ENCODE measurements at regions not wholly inside any gene's neighbourhood (a gene's known extent, or its start where the extent isn't known, plus 50 kb on each side); places are given as distances from the start of the nearest gene placed in this dataset.

- WGBS, 2 donors (ENCODE audit: low coverage in 1 of 2), result 25 to 38% methylated on average over 6 to 7 of the region's 7 CpGs
- ATAC-seq, result peak; percentile 84
- H3K4me3 ChIP-seq, result no peak overlapping the region
Observed at GRCh38 chr2:145652571-145653545, 1132.9 kb upstream of the ZEB2 start.

GRCh38 chr2:145652036-145652435 is 1132.1 kb upstream of the ZEB2 start:
- ATAC-seq, result no peak
- Histone ChIP-seq H3K4me3 (no peak overlapping the region), H3K9me3 (no peaks in the 10 kb centered on the region), H3K27me3 (no peaks in the 10 kb centered on the region), H3K36me3 (no peaks in the 10 kb centered on the region), H3K4me1 (no peaks in the 10 kb centered on the region), H3K27ac (no peak overlapping the region)
- TF ChIP-seq CTCF (IDR thresholded peaks at IDR 0.05) (no peak), EP300 (IDR thresholded peaks at IDR 0.05) (no peak), POLR2AphosphoS5 (IDR thresholded peaks at IDR 0.05) (no peak), POLR2A (IDR thresholded peaks at IDR 0.05) (no peak)
- WGBS, 2 donors (ENCODE audit: low coverage in 1 of 2), result 71 to 83% methylated on average over 2 of the region's 2 CpGs

More at GRCh38 chr2:145652571-145653545, 1132.9 kb upstream of the ZEB2 start:
- Histone ChIP-seq H3K36me3 (no peaks in the 10 kb centered on the region), H3K27ac (no peak overlapping the region), H3K9me3 (no peaks in the 10 kb centered on the region), H3K4me1 (no peaks in the 10 kb centered on the region), H3K27me3 (no peaks in the 10 kb centered on the region)
- TF ChIP-seq CTCF (IDR thresholded peaks at IDR 0.05) (no peak), POLR2AphosphoS5 (IDR thresholded peaks at IDR 0.05) (peak; percentile 46), EP300 (IDR thresholded peaks at IDR 0.05) (no peak)

GRCh38 chr2:145650226-145650625 is 1130.3 kb upstream of the ZEB2 start:
- no peaks in the 10 kb centered on the region for H3K9me3 ChIP-seq
- ATAC-seq, result no peak
- H3K4me3 ChIP-seq, result no peak overlapping the region
- H3K27ac ChIP-seq, result no peak overlapping the region
- no peaks in the 10 kb centered on the region for H3K36me3 ChIP-seq
- TF ChIP-seq POLR2AphosphoS5 (IDR thresholded peaks at IDR 0.05), result no peak
- no peak for TF ChIP-seq EP300 (IDR thresholded peaks at IDR 0.05)
- no peaks in the 10 kb centered on the region for H3K4me1 ChIP-seq
- H3K27me3 ChIP-seq, result no peaks in the 10 kb centered on the region

- TF ChIP-seq POLR2A (IDR thresholded peaks at IDR 0.05) (no peak), CTCF (IDR thresholded peaks at IDR 0.05) (no peak), POLR2AphosphoS5 (IDR thresholded peaks at IDR 0.05) (no peak), EP300 (IDR thresholded peaks at IDR 0.05) (no peak)
- H3K9me3 ChIP-seq, result no peaks in the 10 kb centered on the region
- no peak for ATAC-seq
Observed at GRCh38 chr2:145649061-145649460, 1129.1 kb upstream of the ZEB2 start.

GRCh38 chr2:145644820-145645302 is 1124.9 kb upstream of the ZEB2 start:
- Histone ChIP-seq H3K36me3 (no peaks in the 10 kb centered on the region), H3K9me3 (no peaks in the 10 kb centered on the region), H3K4me1 (no peaks in the 10 kb centered on the region), H3K4me3 (no peak overlapping the region), H3K27ac (no peak overlapping the region), H3K27me3 (no peaks in the 10 kb centered on the region)
- TF ChIP-seq EP300 (IDR thresholded peaks at IDR 0.05), result no peak
- ATAC-seq, result no peak

More at GRCh38 chr2:145649061-145649460, 1129.1 kb upstream of the ZEB2 start:
- no peaks in the 10 kb centered on the region for H3K4me1 ChIP-seq
- H3K36me3 ChIP-seq, result no peaks in the 10 kb centered on the region
- no peak overlapping the region for H3K27ac ChIP-seq
- WGBS, 2 donors (ENCODE audit: low coverage in 1 of 2), result 77 to 86% methylated on average over 4 of the region's 4 CpGs
- no peak overlapping the region for H3K4me3 ChIP-seq
- H3K27me3 ChIP-seq, result no peaks in the 10 kb centered on the region

GRCh38 chr2:145638675-145639074 is 1118.8 kb upstream of the ZEB2 start:
- TF ChIP-seq POLR2AphosphoS5 (IDR thresholded peaks at IDR 0.05) (no peak), CTCF (IDR thresholded peaks at IDR 0.05) (no peak), EP300 (IDR thresholded peaks at IDR 0.05) (no peak), POLR2A (IDR thresholded peaks at IDR 0.05) (no peak)
- Histone ChIP-seq H3K4me1 (no peaks in the 10 kb centered on the region), H3K4me3 (no peak overlapping the region), H3K27me3 (no peaks in the 10 kb centered on the region), H3K9me3 (no peaks in the 10 kb centered on the region), H3K27ac (no peak overlapping the region), H3K36me3 (no peaks in the 10 kb centered on the region)
- 79 to 82% methylated on average over 2 of the region's 2 CpGs for WGBS, 2 donors (ENCODE audit: low coverage in 1 of 2)
- no peak for ATAC-seq
